ENCODE measurements at regions not wholly inside any gene's neighbourhood (a gene's known extent, or its start where the extent isn't known, plus 50 kb on each side); places are given as distances from the start of the nearest gene placed in this dataset.

GRCh38 chr9:117535434-117535833 is 120.6 kb upstream of the ASTN2 start:
- TF ChIP-seq CTCF (IDR thresholded peaks at IDR 0.05; ENCODE audit: low read length) (no peak), EZH2 (optimal IDR thresholded peaks at IDR 0.05; ENCODE audit: low read depth, low read length) (no peak), EZH2phosphoT487 (IDR thresholded peaks at IDR 0.05; ENCODE audit: low read length) (no peak)

All from MM.1S (cell line).